C4-2B (cell line): ENCODE measurements at regions not wholly inside any gene's neighbourhood (a gene's known extent, or its start where the extent isn't known, plus 50 kb on each side); places are given as distances from the start of the nearest gene placed in this dataset.

ENCODE experiments used
- CTCF ChIP-seq: fragments of 450-650 bp; conservative IDR thresholded peaks from 2 replicates; pipeline ENCODE4 v1.5.1; 2017; ENCODE audit warnings: mild to moderate bottlenecking
- ZFX ChIP-seq: fragments of 450-650 bp; IDR thresholded peaks from 2 replicates; pipeline ENCODE4 v1.6.1; 2017

GRCh38 chr13:21782736-21783135 lies 111.9 kb downstream of the FGF9 start:
- no peak for TF ChIP-seq CTCF
- TF ChIP-seq ZFX = no peak
